ENCODE measurements at regions not wholly inside any gene's neighbourhood (a gene's known extent, or its start where the extent isn't known, plus 50 kb on each side); places are given as distances from the start of the nearest gene placed in this dataset.

GRCh38 chr5:152306386-152306785 lies 98.7 kb downstream of the NMUR2 start:
- peaks cover 14% of the 10 kb centered on the region for H3K27me3 Mint-ChIP-seq (ENCODE audit: low read depth)
- H3K36me3 Mint-ChIP-seq, result no peaks in the 10 kb centered on the region
- no peak overlapping the region for H3K27ac Mint-ChIP-seq
- no peaks in the 10 kb centered on the region for H3K4me1 Mint-ChIP-seq
- H3K4me3 Mint-ChIP-seq, result no peak overlapping the region
- no peaks in the 10 kb centered on the region for H3K9me3 Mint-ChIP-seq
- no peak for DNase-seq (ENCODE audit: low spot score in 2 of 2, unreplicated experiment in 2 of 2)
- no peak for TF ChIP-seq CTCF (IDR thresholded peaks at IDR 0.05; ENCODE audit: unreplicated experiment)

GRCh38 chr5:152305525-152305924 lies 99.6 kb downstream of the NMUR2 start:
- Mint-ChIP-seq H3K4me1 (no peaks in the 10 kb centered on the region), H3K4me3 (no peak overlapping the region), H3K36me3 (no peaks in the 10 kb centered on the region), H3K27ac (no peak overlapping the region), H3K9me3 (no peaks in the 10 kb centered on the region), H3K27me3 (ENCODE audit: low read depth) (peaks cover 9% of the 10 kb centered on the region)
- no peak for TF ChIP-seq CTCF (IDR thresholded peaks at IDR 0.05; ENCODE audit: unreplicated experiment)
- no peak for DNase-seq (ENCODE audit: low spot score in 2 of 2, unreplicated experiment in 2 of 2)

GRCh38 chr5:152303841-152304240 lies 101.2 kb downstream of the NMUR2 start:
- H3K9me3 Mint-ChIP-seq, result no peaks in the 10 kb centered on the region
- no peak for TF ChIP-seq CTCF (IDR thresholded peaks at IDR 0.05; ENCODE audit: unreplicated experiment)
- peaks cover 9% of the 10 kb centered on the region for H3K27me3 Mint-ChIP-seq (ENCODE audit: low read depth)
- no peak overlapping the region for H3K27ac Mint-ChIP-seq
- H3K4me1 Mint-ChIP-seq, result no peaks in the 10 kb centered on the region
- H3K4me3 Mint-ChIP-seq, result no peak overlapping the region
- no peak for DNase-seq (ENCODE audit: low spot score in 2 of 2, unreplicated experiment in 2 of 2)
- H3K36me3 Mint-ChIP-seq, result no peaks in the 10 kb centered on the region

- H3K4me3 Mint-ChIP-seq, result no peak overlapping the region
- H3K27ac Mint-ChIP-seq, result no peak overlapping the region
- peaks cover 3% of the 10 kb centered on the region for H3K27me3 Mint-ChIP-seq (ENCODE audit: low read depth)
- H3K9me3 Mint-ChIP-seq, result no peaks in the 10 kb centered on the region
- no peaks in the 10 kb centered on the region for H3K36me3 Mint-ChIP-seq
- DNase-seq (ENCODE audit: low spot score in 2 of 2, unreplicated experiment in 2 of 2), result no peak
- no peak for TF ChIP-seq CTCF (IDR thresholded peaks at IDR 0.05; ENCODE audit: unreplicated experiment)
- H3K4me1 Mint-ChIP-seq, result no peaks in the 10 kb centered on the region
Measured at GRCh38 chr5:152297866-152298265, 107.2 kb downstream of the NMUR2 start.

- no peaks in the 10 kb centered on the region for H3K4me1 Mint-ChIP-seq
- H3K27me3 Mint-ChIP-seq (ENCODE audit: low read depth), result peaks cover 4% of the 10 kb centered on the region
- H3K27ac Mint-ChIP-seq, result no peak overlapping the region
- H3K36me3 Mint-ChIP-seq, result no peaks in the 10 kb centered on the region
- H3K9me3 Mint-ChIP-seq, result peaks cover 4% of the 10 kb centered on the region
- no peak for DNase-seq (ENCODE audit: low spot score in 2 of 2, unreplicated experiment in 2 of 2)
- no peak for TF ChIP-seq CTCF (IDR thresholded peaks at IDR 0.05; ENCODE audit: unreplicated experiment)
- no peak overlapping the region for H3K4me3 Mint-ChIP-seq
Measured at GRCh38 chr5:152293189-152293588, 111.9 kb downstream of the NMUR2 start.

GRCh38 chr5:152290181-152290580 lies 114.9 kb downstream of the NMUR2 start:
- no peaks in the 10 kb centered on the region for H3K36me3 Mint-ChIP-seq
- H3K9me3 Mint-ChIP-seq, result peaks cover 4% of the 10 kb centered on the region
- H3K27ac Mint-ChIP-seq, result no peak overlapping the region
- no peak for TF ChIP-seq CTCF (IDR thresholded peaks at IDR 0.05; ENCODE audit: unreplicated experiment)
- DNase-seq (ENCODE audit: low spot score in 2 of 2, unreplicated experiment in 2 of 2), result no peak
- no peak overlapping the region for H3K4me3 Mint-ChIP-seq
- peaks cover 4% of the 10 kb centered on the region for H3K27me3 Mint-ChIP-seq (ENCODE audit: low read depth)
- no peaks in the 10 kb centered on the region for H3K4me1 Mint-ChIP-seq

Data from mesothelial cell of epicardium (in vitro differentiated cells).